ENCODE measurements at regions not wholly inside any gene's neighbourhood (a gene's known extent, or its start where the extent isn't known, plus 50 kb on each side); places are given as distances from the start of the nearest gene placed in this dataset.
"Not testable (repeated sequence)": the region's sequence is repeated elsewhere in the genome, so short reads cannot be mapped to it uniquely, and the experiment has no call there.

- DNase-seq (ENCODE audit: low read depth): no peak
Measured at GRCh38 chr1:5129746-5130355, 475.4 kb downstream of the AJAP1 start.

GRCh38 chr1:5125208-5125607 lies 470.8 kb downstream of the AJAP1 start:
- no peak for DNase-seq (ENCODE audit: low read depth)

GRCh38 chr1:5120559-5120958 lies 466.1 kb downstream of the AJAP1 start:
- DNase-seq (ENCODE audit: low read depth): no peak

- no peak for DNase-seq (ENCODE audit: low read depth)
Measured at GRCh38 chr1:5119366-5120234, 465.2 kb downstream of the AJAP1 start.

- DNase-seq (ENCODE audit: low read depth): not testable (repeated sequence)
Measured at GRCh38 chr1:5118771-5119170, 464.4 kb downstream of the AJAP1 start.

GRCh38 chr1:5118292-5118691 lies 463.9 kb downstream of the AJAP1 start:
- DNase-seq (ENCODE audit: low read depth): not testable (repeated sequence)

GRCh38 chr1:5111581-5111980 lies 457.2 kb downstream of the AJAP1 start:
- no peak for DNase-seq (ENCODE audit: low read depth)

GRCh38 chr1:5110508-5110907 lies 456.1 kb downstream of the AJAP1 start:
- no peak for DNase-seq (ENCODE audit: low read depth)

- DNase-seq (ENCODE audit: low read depth): no peak
Measured at GRCh38 chr1:5109633-5110032, 455.2 kb downstream of the AJAP1 start.

GRCh38 chr1:5108740-5109139 lies 454.3 kb downstream of the AJAP1 start:
- no peak for DNase-seq (ENCODE audit: low read depth)

GRCh38 chr1:5105744-5106143 lies 451.3 kb downstream of the AJAP1 start:
- DNase-seq (ENCODE audit: low read depth): no peak

GRCh38 chr1:5099558-5099957 lies 445.1 kb downstream of the AJAP1 start:
- DNase-seq (ENCODE audit: low read depth): no peak

GRCh38 chr1:5098981-5099385 lies 444.6 kb downstream of the AJAP1 start:
- DNase-seq (ENCODE audit: low read depth): no peak

- DNase-seq (ENCODE audit: low read depth): no peak
Measured at GRCh38 chr1:5093042-5093441, 438.6 kb downstream of the AJAP1 start.

- no peak for DNase-seq (ENCODE audit: low read depth)
Measured at GRCh38 chr1:5084676-5085075, 430.3 kb downstream of the AJAP1 start.

- DNase-seq (ENCODE audit: low read depth): no peak
Measured at GRCh38 chr1:5067246-5067645, 412.8 kb downstream of the AJAP1 start.

- no peak for DNase-seq (ENCODE audit: low read depth)
Measured at GRCh38 chr1:5053744-5054143, 399.3 kb downstream of the AJAP1 start.

- no peak for DNase-seq (ENCODE audit: low read depth)
Measured at GRCh38 chr1:5029136-5029535, 374.7 kb downstream of the AJAP1 start.

GRCh38 chr1:5012249-5012648 lies 357.8 kb downstream of the AJAP1 start:
- DNase-seq (ENCODE audit: low read depth): no peak

GRCh38 chr1:5010656-5011055 lies 356.2 kb downstream of the AJAP1 start:
- no peak for DNase-seq (ENCODE audit: low read depth)

GRCh38 chr1:5010236-5010635 lies 355.8 kb downstream of the AJAP1 start:
- no peak for DNase-seq (ENCODE audit: low read depth)

GRCh38 chr1:5009376-5010065 lies 355.1 kb downstream of the AJAP1 start:
- no peak for DNase-seq (ENCODE audit: low read depth)

- no peak for DNase-seq (ENCODE audit: low read depth)
Measured at GRCh38 chr1:5005171-5005570, 350.8 kb downstream of the AJAP1 start.

All from GM04504 (cell line).